ENCODE measurements at regions not wholly inside any gene's neighbourhood (a gene's known extent, or its start where the extent isn't known, plus 50 kb on each side); places are given as distances from the start of the nearest gene placed in this dataset.

GRCh38 chr17:70644096-70644495 lies 474.8 kb downstream of the KCNJ2 start:
- no peak for TF ChIP-seq CTCF (IDR thresholded peaks at IDR 0.05; ENCODE audit: control insufficient read depth, extremely low read depth, insufficient read depth)
- no peak overlapping the region for H3K4me3 ChIP-seq (ENCODE audit: low read depth, low read length)
- DNase-seq (ENCODE audit: low read depth): no peak

GRCh38 chr17:70646673-70647072 lies 477.3 kb downstream of the KCNJ2 start:
- no peak for DNase-seq (ENCODE audit: low read depth)
- TF ChIP-seq CTCF (IDR thresholded peaks at IDR 0.05; ENCODE audit: control insufficient read depth, extremely low read depth, insufficient read depth): no peak
- no peak overlapping the region for H3K4me3 ChIP-seq (ENCODE audit: low read depth, low read length)

- DNase-seq (ENCODE audit: low read depth): no peak
- TF ChIP-seq CTCF (IDR thresholded peaks at IDR 0.05; ENCODE audit: control insufficient read depth, extremely low read depth, insufficient read depth): no peak
- no peak overlapping the region for H3K4me3 ChIP-seq (ENCODE audit: low read depth, low read length)
Measured at GRCh38 chr17:70648166-70648565, 478.8 kb downstream of the KCNJ2 start.

GRCh38 chr17:70653850-70654249 lies 484.5 kb downstream of the KCNJ2 start:
- no peak overlapping the region for H3K4me3 ChIP-seq (ENCODE audit: low read depth, low read length)
- no peak for DNase-seq (ENCODE audit: low read depth)
- TF ChIP-seq CTCF (IDR thresholded peaks at IDR 0.05; ENCODE audit: control insufficient read depth, extremely low read depth, insufficient read depth): no peak

GRCh38 chr17:70654706-70655105 lies 485.4 kb downstream of the KCNJ2 start:
- no peak overlapping the region for H3K4me3 ChIP-seq (ENCODE audit: low read depth, low read length)
- no peak for DNase-seq (ENCODE audit: low read depth)
- TF ChIP-seq CTCF (IDR thresholded peaks at IDR 0.05; ENCODE audit: control insufficient read depth, extremely low read depth, insufficient read depth): no peak

- TF ChIP-seq CTCF (IDR thresholded peaks at IDR 0.05; ENCODE audit: control insufficient read depth, extremely low read depth, insufficient read depth): no peak
- H3K4me3 ChIP-seq (ENCODE audit: low read depth, low read length): no peak overlapping the region
- DNase-seq (ENCODE audit: low read depth): no peak
Measured at GRCh38 chr17:70655176-70655958, 486.0 kb downstream of the KCNJ2 start.

- TF ChIP-seq CTCF (IDR thresholded peaks at IDR 0.05; ENCODE audit: control insufficient read depth, extremely low read depth, insufficient read depth): no peak
- no peak for DNase-seq (ENCODE audit: low read depth)
Measured at GRCh38 chr17:70658317-70658716, 489.0 kb downstream of the KCNJ2 start.

More at GRCh38 chr17:70658317-70658716, 489.0 kb downstream of the KCNJ2 start:
- H3K4me3 ChIP-seq (ENCODE audit: low read depth, low read length): no peak overlapping the region

Measured in LNCaP clone FGC (cell line).